A549 (cell line): ENCODE measurements at regions not wholly inside any gene's neighbourhood (a gene's known extent, or its start where the extent isn't known, plus 50 kb on each side); places are given as distances from the start of the nearest gene placed in this dataset.

Experiments used
- ATAC-seq, 2 experiments: fragments of 200-7000 bp in 1 of 2; fragments of >200 bp in 1 of 2; cut with Nextera tagmentation in 1 of 2; cut with Tn5 transposase in 1 of 2; 3 replicates each; pipeline versions ENCODE4 v1.8.0 to v1.9.1; 2018 to 2020; ENCODE audit warnings: mild to moderate bottlenecking in 1 of 2, moderate library complexity in 1 of 2
- CTCF ChIA-PET: fragments of 300-600 bp; sonication (Branson Sonifier 250); formaldehyde crosslinking; extraction: SDS; loops from one replicate; lab custom pipeline; 2021; ENCODE audit warnings: antibody characterized with exemption, inconsistent platforms; lab: Yijun Ruan, JAX
- POLR2A ChIA-PET: fragments of 350-600 bp; formaldehyde crosslinking; extraction: SDS; loops from one replicate; lab custom pipeline; 2021; ENCODE audit warnings: antibody characterized with exemption, inconsistent platforms; lab: Yijun Ruan, JAX
- DNase-seq, 2 experiments: peaks; one replicate each; pipeline versions ENCODE4 v3.0.0 to v3.0.0-alpha.2; 2011 to 2016; ENCODE audit warnings: low read depth in 1 of 2, low spot score in 1 of 2
- FAIRE-seq: peaks from 2 replicates; lab custom pipeline; 2011; peaks lifted over from hg19 to GRCh38; lab: Jason Lieb, UNC
- H3K27ac ChIP-seq, 2 experiments: fragments of >200 bp; sonication (Bioruptor Twin); formaldehyde crosslinking; 3 replicates each; pipeline ENCODE4 v1.5.1; 2016 to 2017
- H3K4me1 ChIP-seq: fragments of >200 bp; sonication (Bioruptor Twin); formaldehyde crosslinking; 3 replicates; pipeline ENCODE4 v1.6.1; 2016
- H3K4me2 ChIP-seq: fragments of >200 bp; sonication (Bioruptor Twin); formaldehyde crosslinking; 3 replicates; pipeline ENCODE4 v1.6.1; 2016
- H3K4me3 ChIP-seq: fragments of >200 bp; sonication (Bioruptor Twin); formaldehyde crosslinking; 3 replicates; pipeline ENCODE4 v1.5.1; 2016
- H3K9me3 ChIP-seq: fragments of >200 bp; sonication (Bioruptor Twin); formaldehyde crosslinking; 3 replicates; pipeline ENCODE4 v1.6.1; 2016
- BCL3 ChIP-seq: fragments of >200 bp; sonication (Bioruptor Twin); formaldehyde crosslinking; IDR thresholded peaks from 3 replicates; pipeline ENCODE4 v1.6.1; 2016
- CEBPB ChIP-seq, 2 experiments: fragments of >200 bp in 1 of 2; sonication (Bioruptor Twin) in 1 of 2; formaldehyde crosslinking in 1 of 2; IDR thresholded peaks; 2 replicates each; pipeline ENCODE4 v1.6.1; 2012 to 2016
- CHD2 ChIP-seq: fragments of 150-350 bp; IDR thresholded peaks from 2 replicates; pipeline ENCODE4 v1.6.1; 2014; ENCODE audit warnings: low read length; ENCODE audit not compliant: partially characterized antibody
- E2F6 ChIP-seq: IDR thresholded peaks from 2 replicates; pipeline ENCODE4 v1.6.1; 2012; ENCODE audit warnings: low read depth, borderline replicate concordance
- EHF ChIP-seq: fragments of 250-450 bp; sonication (Bioruptor Pico); IDR thresholded peaks from 2 replicates; pipeline ENCODE4 v1.5.0; 2020; ENCODE audit warnings: mild to moderate bottlenecking
- ELK1 ChIP-seq: fragments of 150-350 bp; IDR thresholded peaks from 2 replicates; pipeline ENCODE4 v1.6.1; 2014; ENCODE audit warnings: low read depth, mild to moderate bottlenecking, low read length
- EP300 ChIP-seq, 2 experiments: fragments of >200 bp; sonication (Bioruptor Twin); formaldehyde crosslinking; IDR thresholded peaks; 2 replicates in 1 of 2; 3 replicates in 1 of 2; pipeline ENCODE4 v1.6.1; 2016 to 2017
- FOSB ChIP-seq: fragments of 250-450 bp; sonication (Bioruptor Pico); IDR thresholded peaks from 2 replicates; pipeline ENCODE4 v1.5.0; 2020; ENCODE audit warnings: mild to moderate bottlenecking, moderate library complexity
- GATA3 ChIP-seq: IDR thresholded peaks from 2 replicates; pipeline ENCODE4 v1.6.1; 2012; ENCODE audit warnings: borderline replicate concordance
- HOXB13 ChIP-seq: fragments of 250-450 bp; sonication (Bioruptor Pico); IDR thresholded peaks from 2 replicates; pipeline ENCODE4 v1.5.0; 2020; ENCODE audit warnings: low read depth, mild to moderate bottlenecking, moderate library complexity
- JUN ChIP-seq, 2 experiments: fragments of >200 bp; sonication (Bioruptor Twin); formaldehyde crosslinking; IDR thresholded peaks; 2 replicates in 1 of 2; 3 replicates in 1 of 2; pipeline ENCODE4 v1.6.1; 2016 to 2017
- JUNB ChIP-seq: fragments of >200 bp; sonication (Bioruptor Twin); formaldehyde crosslinking; IDR thresholded peaks from 2 replicates; pipeline ENCODE4 v1.6.1; 2016
- KDM5A ChIP-seq: fragments of 200-600 bp; sonication (generic); IDR thresholded peaks from 2 replicates; pipeline ENCODE4 v1.6.1; 2016; ENCODE audit warnings: antibody characterized with exemption, mild to moderate bottlenecking
- MAFK ChIP-seq: fragments of 450-650 bp; IDR thresholded peaks from 2 replicates; pipeline ENCODE4 v1.6.1; 2014; ENCODE audit not compliant: partially characterized antibody
- MAZ ChIP-seq: fragments of 150-350 bp; IDR thresholded peaks from 2 replicates; pipeline ENCODE4 v1.6.1; 2014; ENCODE audit warnings: antibody characterized with exemption, low read depth, low read length, borderline replicate concordance
- NFE2L2 ChIP-seq: fragments of 150-350 bp; conservative IDR thresholded peaks from 2 replicates; pipeline ENCODE4 v1.6.1; 2014; ENCODE audit warnings: low read length
- NPAS2 ChIP-seq: fragments of 250-450 bp; sonication (Bioruptor Pico); IDR thresholded peaks from 2 replicates; pipeline ENCODE4 v1.8.0; 2022; ENCODE audit warnings: mild to moderate bottlenecking, moderate library complexity, borderline replicate concordance
- POLR2A ChIP-seq: IDR thresholded peaks from 2 replicates; pipeline ENCODE4 v1.6.1; 2012; ENCODE audit warnings: mild to moderate bottlenecking, low read length
- POLR2AphosphoS2 ChIP-seq: conservative IDR thresholded peaks from 2 replicates; pipeline ENCODE4 v1.6.1; 2012; ENCODE audit warnings: low read length, improper control_type of control experiment, inconsistent platforms
- RAD21 ChIP-seq, 2 experiments: fragments of >200 bp in 1 of 2; sonication (Bioruptor Twin) in 1 of 2; formaldehyde crosslinking in 1 of 2; IDR thresholded peaks in 1 of 2; conservative IDR thresholded peaks in 1 of 2; 2 replicates in 1 of 2; 3 replicates in 1 of 2; pipeline ENCODE4 v1.6.1; 2012 to 2018; ENCODE audit warnings: inconsistent platforms in 1 of 2
- RARB ChIP-seq: fragments of 250-450 bp; sonication (Bioruptor Pico); IDR thresholded peaks from 2 replicates; pipeline ENCODE4 v1.8.0; 2021; ENCODE audit warnings: mild to moderate bottlenecking, moderate library complexity
- RCOR1 ChIP-seq: fragments of 150-350 bp; IDR thresholded peaks from 2 replicates; pipeline ENCODE4 v1.6.1; 2014; ENCODE audit warnings: antibody characterized with exemption, low read length, low read depth
- REST ChIP-seq: fragments of 200-600 bp; sonication (generic); IDR thresholded peaks from 2 replicates; pipeline ENCODE4 v1.6.1; 2016; ENCODE audit warnings: antibody characterized with exemption, mild to moderate bottlenecking, moderate library complexity
- RFX5 ChIP-seq: fragments of 450-650 bp; IDR thresholded peaks from 2 replicates; pipeline ENCODE4 v1.7.1; 2014; ENCODE audit warnings: antibody characterized with exemption, mild to moderate bottlenecking, moderate library complexity
- SMC3 ChIP-seq: fragments of >200 bp; sonication (Bioruptor Twin); formaldehyde crosslinking; IDR thresholded peaks from 3 replicates; pipeline ENCODE4 v1.6.1; 2018; ENCODE audit warnings: inconsistent platforms
- SREBF2 ChIP-seq: fragments of 450-650 bp; IDR thresholded peaks from 2 replicates; pipeline ENCODE4 v1.6.1; 2014; ENCODE audit warnings: mild to moderate bottlenecking, moderate library complexity
- TFCP2L1 ChIP-seq: fragments of 250-450 bp; sonication (Bioruptor Pico); IDR thresholded peaks from 2 replicates; pipeline ENCODE4 v1.5.0; 2021; ENCODE audit warnings: mild to moderate bottlenecking
- ZC3H11A ChIP-seq: fragments of 450-650 bp; IDR thresholded peaks from 2 replicates; pipeline ENCODE4 v1.6.1; 2014; ENCODE audit warnings: antibody characterized with exemption, mild to moderate bottlenecking
- ZNF302 ChIP-seq: fragments of 250-450 bp; sonication (Bioruptor Pico); IDR thresholded peaks from 2 replicates; pipeline ENCODE4 v1.9.0; 2021; ENCODE audit warnings: inconsistent platforms, mild to moderate bottlenecking, moderate library complexity
- ZSCAN20 ChIP-seq: fragments of 250-450 bp; sonication (Bioruptor Pico); IDR thresholded peaks from 2 replicates; pipeline ENCODE4 v1.8.0; 2022; ENCODE audit warnings: mild to moderate bottlenecking, moderate library complexity
- WGBS: methylation state at CpG from one replicate; pipeline ENCODE4 v1.1.6; 2017; ENCODE audit errors: missing lambda C conversion rate; 5-methylcytosine and 5-hydroxymethylcytosine counted together

- TF ChIP-seq KDM5A = no peak
- TF ChIP-seq RARB = no peak
- TF ChIP-seq POLR2A = no peak
- TF ChIP-seq HOXB13 = no peak
- TF ChIP-seq RCOR1 = no peak
- TF ChIP-seq EP300 (IDR thresholded peaks at IDR 0.05) = no peak
- TF ChIP-seq MAZ = no peak
- TF ChIP-seq NPAS2 (CRISPR knock-in tag) = no peak
- no peak for TF ChIP-seq ELK1
- TF ChIP-seq GATA3 = no peak
- no peak for TF ChIP-seq JUN (IDR thresholded peaks at IDR 0.05)
- no peak for TF ChIP-seq RFX5
- no peak for TF ChIP-seq RAD21 (conservative IDR thresholded peaks at IDR 0.05 in 1 of 2, IDR thresholded peaks at IDR 0.05 in 1 of 2)
- no peak for TF ChIP-seq POLR2AphosphoS2
- no peak overlapping the region for H3K27ac ChIP-seq
- no peak overlapping the region for H3K4me3 ChIP-seq
- ChIA-PET CTCF (interaction anchor here (1.3 kb wide), 1 partner anchor 177 kb away, joined by 3 read pairs; no protein-coding TSS in a partner anchor), POLR2A (no interaction called here)
- FAIRE-seq (no peak), ATAC-seq (no peak), DNase-seq (no peak)
- no peaks in the 10 kb centered on the region for H3K9me3 ChIP-seq
- no peaks in the 10 kb centered on the region for H3K4me1 ChIP-seq
- H3K4me2 ChIP-seq = no peak overlapping the region
- WGBS = 83% methylated on average over 1 of the region's 1 CpG
Measured at GRCh38 chr18:11487390-11487789, 122.0 kb upstream of the SLC35G4 start.

GRCh38 chr18:11482271-11482670 lies 127.1 kb upstream of the SLC35G4 start:
- ChIA-PET CTCF (interaction anchor here (0.8 to 1.1 kb wide), 2 partner anchors 71 to 172 kb away, joined by 3 read pairs; no protein-coding TSS in a partner anchor), POLR2A (no interaction called here)
- Histone ChIP-seq H3K27ac (no peak overlapping the region), H3K4me2 (no peak overlapping the region), H3K4me1 (no peaks in the 10 kb centered on the region), H3K4me3 (no peak overlapping the region), H3K9me3 (no peaks in the 10 kb centered on the region)
- TF ChIP-seq ZNF302 (CRISPR knock-in tag) (no peak), JUNB (no peak), ZSCAN20 (no peak), POLR2AphosphoS2 (no peak), RCOR1 (no peak), NFE2L2 (no peak), SMC3 (no peak), KDM5A (no peak), RARB (no peak)
- DNase-seq (no peak), ATAC-seq (no peak), FAIRE-seq (no peak)

GRCh38 chr18:11480692-11481091 lies 128.7 kb upstream of the SLC35G4 start:
- no peak overlapping the region for H3K4me2 ChIP-seq
- ChIA-PET POLR2A (no interaction called here), CTCF (no interaction called here)
- TF ChIP-seq RARB (no peak), POLR2AphosphoS2 (no peak), CHD2 (no peak), TFCP2L1 (no peak), SREBF2 (no peak), NFE2L2 (no peak), CEBPB (IDR thresholded peaks at IDR 0.05) (no peak), REST (no peak), GATA3 (no peak), FOSB (CRISPR knock-in tag) (no peak), BCL3 (no peak), HOXB13 (no peak), ZC3H11A (no peak), E2F6 (no peak), EHF (CRISPR knock-in tag) (no peak), MAFK (no peak), ELK1 (no peak)
- FAIRE-seq = no peak
- no peaks in the 10 kb centered on the region for H3K4me1 ChIP-seq
- WGBS = 81% methylated on average over 1 of the region's 1 CpG
- H3K4me3 ChIP-seq = no peak overlapping the region
- no peak for ATAC-seq
- no peak overlapping the region for H3K27ac ChIP-seq
- DNase-seq = no peak
- H3K9me3 ChIP-seq = no peaks in the 10 kb centered on the region
